ENCODE measurements at regions not wholly inside any gene's neighbourhood (a gene's known extent, or its start where the extent isn't known, plus 50 kb on each side); places are given as distances from the start of the nearest gene placed in this dataset.

DNA sequence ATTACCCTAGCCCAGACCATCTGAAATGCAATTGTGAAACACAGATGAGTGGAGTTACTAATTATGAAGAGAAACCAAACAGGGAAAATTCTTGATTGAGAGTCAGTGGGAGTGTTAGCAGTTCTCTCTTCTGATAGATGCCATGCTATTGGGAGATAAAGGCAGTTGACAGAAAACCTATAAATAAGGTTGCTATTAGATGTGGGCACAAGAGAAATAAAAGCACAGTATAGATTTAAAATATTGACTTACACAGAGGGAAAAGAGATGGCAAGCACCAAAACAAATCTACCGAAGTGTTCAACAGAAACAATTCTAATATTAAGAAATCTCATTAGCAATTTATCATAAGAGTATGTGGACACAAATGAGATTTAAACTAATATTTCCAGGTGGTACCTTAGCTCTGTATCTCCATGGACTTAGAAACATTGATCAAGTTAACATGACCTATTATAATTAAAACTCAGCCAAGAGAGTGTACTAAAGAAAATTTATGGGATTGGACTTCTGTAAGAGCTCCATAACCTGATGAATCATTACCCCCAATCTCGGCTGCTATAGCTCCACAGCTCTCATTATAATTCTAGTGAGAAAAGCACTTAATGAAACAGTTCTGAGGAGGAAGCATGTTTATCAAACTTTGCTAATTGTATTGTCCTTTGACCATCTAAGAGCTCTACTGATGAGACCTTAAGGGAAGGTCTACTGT lies 665.0 kb upstream of the RIOK2 start:
- no peak for TF ChIP-seq GATA2 (IDR thresholded peaks at IDR 0.05; ENCODE audit: low read depth, low read length)
- TF ChIP-seq GATA3 (IDR thresholded peaks at IDR 0.05; ENCODE audit: low read depth, low read length), result no peak

All from SH-SY5Y (cell line).